AG10803 (cell line): ENCODE measurements at regions not wholly inside any gene's neighbourhood (a gene's known extent, or its start where the extent isn't known, plus 50 kb on each side); places are given as distances from the start of the nearest gene placed in this dataset.

Experiments
- DNase-seq: peaks from one replicate; pipeline ENCODE4 v3.0.0; 2010; ENCODE audit warnings: low read depth
- H3K4me3 ChIP-seq: 2 replicates; pipeline ENCODE4 v1.5.1; 2011; ENCODE audit warnings: mild to moderate bottlenecking, low read length, control low read depth
- TF ChIP-seq, protein P1 (sequence below): conservative IDR thresholded peaks from 2 replicates; pipeline ENCODE4 v1.5.1; 2011; ENCODE audit warnings: mild to moderate bottlenecking, low read length, control low read depth, inconsistent platforms

DNA sequence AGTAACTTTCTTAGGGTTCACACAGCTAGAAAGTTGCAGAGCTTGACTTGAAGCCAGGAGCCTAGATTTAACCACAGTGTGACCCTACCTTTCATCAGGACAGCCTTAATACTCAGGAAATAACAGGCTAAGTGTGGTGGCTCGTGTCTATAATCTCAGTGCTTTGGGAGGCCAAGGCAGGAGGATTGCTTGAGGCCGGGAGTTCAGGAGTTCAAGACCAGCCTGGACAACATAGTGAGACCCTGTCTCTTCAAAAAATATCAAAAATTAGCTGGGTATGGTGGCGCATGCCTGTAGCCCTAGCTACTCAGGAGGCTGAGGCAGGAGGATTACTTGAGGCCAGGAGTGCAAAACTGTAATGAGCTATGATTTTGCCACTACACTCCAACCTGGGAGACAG is 681.1 kb downstream of the MAT2B start:
- TF ChIP-seq, protein P1, sequence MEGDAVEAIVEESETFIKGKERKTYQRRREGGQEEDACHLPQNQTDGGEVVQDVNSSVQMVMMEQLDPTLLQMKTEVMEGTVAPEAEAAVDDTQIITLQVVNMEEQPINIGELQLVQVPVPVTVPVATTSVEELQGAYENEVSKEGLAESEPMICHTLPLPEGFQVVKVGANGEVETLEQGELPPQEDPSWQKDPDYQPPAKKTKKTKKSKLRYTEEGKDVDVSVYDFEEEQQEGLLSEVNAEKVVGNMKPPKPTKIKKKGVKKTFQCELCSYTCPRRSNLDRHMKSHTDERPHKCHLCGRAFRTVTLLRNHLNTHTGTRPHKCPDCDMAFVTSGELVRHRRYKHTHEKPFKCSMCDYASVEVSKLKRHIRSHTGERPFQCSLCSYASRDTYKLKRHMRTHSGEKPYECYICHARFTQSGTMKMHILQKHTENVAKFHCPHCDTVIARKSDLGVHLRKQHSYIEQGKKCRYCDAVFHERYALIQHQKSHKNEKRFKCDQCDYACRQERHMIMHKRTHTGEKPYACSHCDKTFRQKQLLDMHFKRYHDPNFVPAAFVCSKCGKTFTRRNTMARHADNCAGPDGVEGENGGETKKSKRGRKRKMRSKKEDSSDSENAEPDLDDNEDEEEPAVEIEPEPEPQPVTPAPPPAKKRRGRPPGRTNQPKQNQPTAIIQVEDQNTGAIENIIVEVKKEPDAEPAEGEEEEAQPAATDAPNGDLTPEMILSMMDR = no peak
- DNase-seq = no peak
- H3K4me3 ChIP-seq = no peak overlapping the region

DNA sequence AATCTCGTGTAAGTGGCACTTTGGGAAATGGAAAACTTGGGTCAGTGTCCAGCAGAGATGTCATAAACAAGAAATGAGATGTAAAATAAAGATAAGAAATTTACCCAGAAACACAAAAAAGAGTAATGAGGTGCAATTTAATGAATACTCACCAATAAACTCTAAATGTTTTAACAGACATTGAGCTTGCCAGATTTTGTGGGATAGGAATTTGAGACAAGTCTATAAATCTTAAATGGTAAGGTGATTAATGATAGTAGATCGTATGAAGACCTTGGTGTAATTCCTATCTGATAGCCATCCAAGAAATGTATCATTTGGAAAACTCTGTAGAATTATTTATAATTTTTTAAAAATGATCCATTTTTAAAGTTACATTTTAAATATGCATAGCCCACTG is 682.4 kb downstream of the MAT2B start:
- H3K4me3 ChIP-seq = no peak overlapping the region
- no peak for DNase-seq

DNA sequence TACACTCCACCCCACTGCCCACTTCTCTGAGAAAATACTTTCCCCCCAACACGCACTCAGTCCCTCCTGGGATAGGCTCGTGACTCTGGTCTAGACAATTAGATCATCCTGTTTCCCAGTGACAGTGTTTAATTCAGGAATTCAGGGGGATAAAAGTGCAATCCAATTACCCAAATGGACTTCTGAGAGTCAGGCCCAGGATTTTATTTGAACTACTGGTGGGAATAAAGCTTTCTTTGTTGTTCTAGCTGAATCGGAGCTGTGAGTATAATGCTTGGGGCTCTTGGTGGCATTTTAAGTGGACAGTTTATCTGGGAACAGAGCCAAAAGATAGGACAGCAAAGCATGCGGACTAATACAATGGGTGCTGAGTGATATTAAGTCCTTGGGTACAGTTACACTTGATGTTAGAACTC is 683.3 kb downstream of the MAT2B start:
- no peak for DNase-seq
- no peak overlapping the region for H3K4me3 ChIP-seq
- TF ChIP-seq, protein P1 = no peak

More for the DNA sequence above, 682.4 kb downstream of the MAT2B start:
- TF ChIP-seq, protein P1 = no peak

DNA sequence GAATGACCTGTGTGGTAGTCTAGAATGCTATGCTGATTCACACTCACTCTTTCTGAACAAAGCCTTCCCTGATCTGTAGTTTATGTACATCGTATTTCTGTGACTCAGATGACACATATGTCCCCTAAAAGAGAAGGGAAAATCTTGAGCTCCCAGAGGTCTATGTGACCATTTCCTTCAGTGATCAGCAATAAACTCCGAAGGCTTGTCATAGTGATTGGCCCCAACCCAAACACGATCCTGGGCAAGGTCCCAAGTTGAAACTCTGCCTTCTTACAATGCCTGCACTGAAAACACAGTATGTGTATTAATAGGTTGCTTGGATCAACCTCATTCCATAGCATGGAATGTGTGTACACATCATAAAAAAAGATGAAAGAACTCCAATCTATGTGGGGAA is 685.8 kb downstream of the MAT2B start:
- TF ChIP-seq, protein P1 = no peak
- no peak overlapping the region for H3K4me3 ChIP-seq
- DNase-seq = peak; percentile 1

DNA sequence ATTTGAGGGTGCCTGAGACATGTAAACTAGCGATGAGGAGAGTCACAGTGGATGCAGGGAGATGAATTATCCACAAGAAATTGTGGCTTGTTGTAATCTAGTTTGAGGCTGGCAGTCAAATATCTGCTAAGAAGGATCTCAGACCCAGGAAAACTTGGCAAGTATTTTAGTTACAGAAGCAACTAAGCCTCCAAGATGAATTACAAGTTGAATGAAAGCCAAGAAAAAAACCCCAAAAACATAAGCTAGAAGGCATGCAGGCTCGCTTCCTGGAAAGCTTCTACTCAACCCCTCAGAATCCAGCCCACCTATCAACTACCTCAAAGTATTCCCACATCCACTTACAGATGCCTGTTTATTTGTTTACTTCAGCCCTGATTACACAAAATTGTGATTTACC is 696.9 kb downstream of the MAT2B start:
- peak; percentile 2 for DNase-seq
- TF ChIP-seq, protein P1 = no peak
- no peak overlapping the region for H3K4me3 ChIP-seq

DNA sequence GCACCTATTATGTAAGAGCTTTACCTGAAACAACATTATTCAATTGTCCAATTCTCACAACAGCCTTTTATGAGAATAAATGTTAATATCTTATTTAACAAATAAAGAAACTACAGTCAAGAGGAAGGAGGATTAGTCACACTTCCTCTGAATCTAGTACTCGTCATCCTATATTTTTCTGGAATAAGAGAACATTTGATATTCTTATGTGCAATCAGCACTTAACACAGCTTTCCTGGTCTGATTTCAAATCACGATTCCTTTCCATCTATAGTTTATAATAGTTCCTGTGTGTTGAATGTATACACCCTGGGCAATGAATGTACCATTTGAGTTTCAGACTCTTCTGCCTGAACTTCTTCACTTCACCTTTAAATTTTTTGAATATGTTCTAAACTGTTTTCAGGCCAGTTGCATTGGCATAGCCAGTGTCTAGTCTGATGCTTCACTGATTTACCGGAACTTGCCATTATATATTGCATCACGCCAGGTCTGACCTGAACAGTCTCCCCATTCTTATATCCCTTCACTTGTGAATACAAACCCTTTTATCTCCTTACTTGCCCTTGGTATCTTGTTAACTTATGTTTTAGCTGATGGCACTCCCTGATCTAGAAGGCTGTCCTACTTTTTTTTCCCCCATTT is 698.3 kb downstream of the MAT2B start:
- DNase-seq = no peak
- TF ChIP-seq, protein P1 = no peak
- no peak overlapping the region for H3K4me3 ChIP-seq

DNA sequence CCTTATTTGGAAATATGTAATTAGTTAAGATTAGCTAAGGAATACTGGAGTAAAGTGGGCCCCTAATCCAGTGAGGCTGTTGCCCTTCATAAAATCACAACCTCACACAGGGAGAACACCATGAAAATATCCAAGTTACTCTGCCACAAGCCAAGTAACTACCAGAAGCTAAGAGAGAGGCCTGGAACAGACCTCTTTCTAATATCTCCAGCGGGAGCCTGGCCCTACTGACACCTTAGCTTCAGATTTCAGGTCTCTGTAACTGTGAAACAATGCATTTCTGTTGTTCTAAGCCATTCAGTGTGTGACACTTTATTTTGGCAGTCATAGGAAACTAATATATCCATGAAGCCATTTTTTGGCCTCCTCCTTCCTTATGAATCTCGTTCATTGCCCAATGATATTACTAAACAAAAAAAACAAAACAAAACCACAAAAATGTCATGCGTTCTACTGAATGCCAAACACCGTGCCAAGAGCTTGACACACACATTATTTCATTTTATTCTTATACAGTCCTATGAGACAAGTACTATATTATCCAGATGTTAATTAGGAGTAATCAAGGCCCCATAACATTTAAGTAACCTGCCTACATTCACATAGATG is 699.0 kb downstream of the MAT2B start:
- H3K4me3 ChIP-seq = no peak overlapping the region
- TF ChIP-seq, protein P1 = no peak
- DNase-seq = peak; percentile 35
